NCI-H1092 treated with DMSO at 0.1 percent for 48 hours (cell line): ENCODE measurements at regions not wholly inside any gene's neighbourhood (a gene's known extent, or its start where the extent isn't known, plus 50 kb on each side); places are given as distances from the start of the nearest gene placed in this dataset.

ENCODE experiments used
- DNase-seq: peaks from one replicate; lab custom pipeline; 2025; lab: John Stamatoyannopoulos, UW

- no peak for DNase-seq
Measured at GRCh38 chr3:94512876-94513275, 450.0 kb downstream of the NSUN3 start.

- DNase-seq, result no peak
Measured at GRCh38 chr3:94513600-94513999, 450.7 kb downstream of the NSUN3 start.

GRCh38 chr3:94515983-94516382 lies 453.1 kb downstream of the NSUN3 start:
- no peak for DNase-seq

DNA sequence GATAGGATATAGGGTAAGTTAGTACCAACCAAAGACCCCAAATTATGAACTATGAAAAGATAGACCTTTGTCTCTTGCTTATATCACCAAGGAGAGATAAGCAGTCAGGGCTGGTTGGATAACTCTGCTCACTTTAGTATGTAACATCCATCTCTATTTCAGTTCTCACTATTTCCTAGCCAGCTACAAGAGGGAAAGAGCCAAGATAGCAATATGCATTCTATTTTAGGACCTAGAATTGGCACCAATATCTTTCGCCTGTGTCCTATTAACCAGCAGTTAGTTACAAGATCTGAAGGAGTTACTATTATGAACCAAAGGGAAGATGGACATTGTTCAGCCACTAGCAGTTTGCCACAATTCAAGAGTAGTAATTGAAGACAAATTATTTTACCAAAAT lies 457.5 kb downstream of the NSUN3 start:
- DNase-seq, result no peak

GRCh38 chr3:94522488-94522887 lies 459.6 kb downstream of the NSUN3 start:
- DNase-seq, result no peak

DNA sequence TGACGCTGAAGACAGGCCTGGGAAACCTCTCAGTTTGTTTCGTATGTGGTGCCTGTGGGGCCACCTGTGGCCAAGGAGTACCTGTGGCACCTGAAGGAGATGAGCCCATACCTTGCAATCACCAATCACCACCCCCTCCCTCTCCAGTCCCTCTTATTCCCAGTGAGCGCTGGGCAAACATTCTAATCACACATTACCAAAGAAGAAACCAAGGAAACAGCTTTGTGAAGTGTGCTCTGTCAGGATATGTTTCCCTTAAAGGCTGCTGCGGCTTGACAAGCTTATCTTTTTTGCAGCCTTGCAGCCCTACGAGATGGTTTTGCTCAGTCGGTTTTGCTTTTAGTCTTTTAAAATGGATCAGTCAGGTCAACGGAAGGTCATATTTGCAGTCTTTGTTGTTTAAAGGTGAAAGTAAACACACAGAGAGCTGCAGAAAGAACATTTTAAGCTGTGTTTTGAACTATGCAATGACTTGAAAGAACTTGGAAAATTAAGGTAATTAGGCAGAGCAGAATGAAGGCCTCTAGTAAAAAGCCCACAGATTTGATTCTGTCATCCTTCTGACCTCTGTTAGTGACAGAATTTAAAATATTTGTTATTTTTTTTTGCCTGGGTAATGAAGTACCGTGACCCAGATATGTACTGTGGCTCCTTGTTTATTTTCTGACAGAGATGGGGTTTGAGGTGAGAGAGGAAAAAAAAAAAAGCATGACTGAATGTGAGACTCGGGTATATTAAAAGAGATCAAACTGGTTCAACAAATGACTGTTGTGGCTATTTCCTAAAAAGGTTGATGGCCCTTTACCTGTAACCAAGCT lies 461.4 kb downstream of the NSUN3 start:
- DNase-seq, result peak; percentile 21

DNA sequence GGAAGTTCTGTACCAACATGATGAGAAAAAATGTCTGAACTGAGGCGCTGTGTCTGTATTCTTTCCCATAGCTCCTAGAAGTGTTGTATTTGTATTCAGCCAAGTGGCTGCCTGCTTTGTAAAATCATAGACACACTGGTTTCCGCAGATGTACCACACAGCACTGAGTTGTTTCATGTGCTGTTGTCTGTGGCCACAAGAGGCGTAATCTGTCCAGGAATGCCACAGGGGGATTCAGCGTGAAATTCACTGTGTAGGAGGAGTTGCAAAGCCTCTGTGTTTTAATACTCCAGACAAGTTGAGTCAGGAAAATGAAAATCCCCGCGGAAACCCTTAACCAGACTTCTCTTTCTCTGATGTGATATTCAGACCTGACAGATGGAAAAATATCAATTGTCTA lies 462.2 kb downstream of the NSUN3 start:
- peak; percentile 10 for DNase-seq

- no peak for DNase-seq
Measured at GRCh38 chr3:94529816-94530215, 467.0 kb downstream of the NSUN3 start.

- DNase-seq, result no peak
Measured at GRCh38 chr3:94532951-94533350, 470.1 kb downstream of the NSUN3 start.

GRCh38 chr3:94539937-94540336 lies 477.1 kb downstream of the NSUN3 start:
- DNase-seq, result no peak

- DNase-seq, result no peak
Measured at GRCh38 chr3:94543161-94543560, 480.3 kb downstream of the NSUN3 start.

GRCh38 chr3:94544131-94544789 lies 481.4 kb downstream of the NSUN3 start:
- no peak for DNase-seq

- no peak for DNase-seq
Measured at GRCh38 chr3:94548581-94549316, 485.9 kb downstream of the NSUN3 start.

DNA sequence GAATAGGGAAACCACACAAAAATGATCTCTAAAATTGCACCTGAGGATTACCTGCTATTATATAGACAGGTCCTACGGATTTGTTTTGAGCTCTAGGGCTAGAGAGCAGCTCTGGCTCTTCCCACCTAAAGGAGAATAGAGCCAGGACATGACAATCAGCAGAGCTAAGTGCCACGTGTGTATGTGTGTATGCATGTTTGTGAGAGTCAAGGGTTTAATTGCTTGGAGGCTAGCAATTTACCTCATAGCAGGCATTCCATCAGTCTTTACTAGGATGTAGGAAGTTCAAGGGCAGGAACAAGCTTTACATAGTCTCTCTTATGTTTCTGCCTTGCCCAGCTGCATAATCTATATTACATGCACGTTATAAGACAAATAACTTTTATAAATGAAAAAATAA lies 498.2 kb downstream of the NSUN3 start:
- no peak for DNase-seq

DNA sequence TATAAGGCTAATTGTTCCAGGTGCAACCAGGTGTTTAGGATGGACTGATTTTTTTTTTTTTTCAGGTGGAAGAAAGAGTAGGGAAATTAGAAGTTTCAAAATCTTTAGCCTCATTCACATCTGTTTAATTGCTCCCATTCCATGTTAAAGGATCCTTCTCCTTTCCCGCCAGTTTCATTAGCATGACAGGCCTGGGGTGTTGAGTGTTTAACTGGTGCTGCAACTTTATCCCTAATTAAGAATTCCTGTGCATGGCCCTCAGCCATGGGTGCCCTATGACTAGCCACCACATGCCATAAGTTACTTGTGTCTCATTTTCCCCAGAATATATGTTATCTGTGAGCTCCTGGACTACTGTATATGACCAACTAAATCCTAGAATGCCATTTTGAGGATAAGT lies 501.4 kb downstream of the NSUN3 start:
- DNase-seq, result no peak

GRCh38 chr3:94568041-94568440 lies 505.2 kb downstream of the NSUN3 start:
- no peak for DNase-seq

GRCh38 chr3:94573337-94573736 lies 510.5 kb downstream of the NSUN3 start:
- no peak for DNase-seq

DNA sequence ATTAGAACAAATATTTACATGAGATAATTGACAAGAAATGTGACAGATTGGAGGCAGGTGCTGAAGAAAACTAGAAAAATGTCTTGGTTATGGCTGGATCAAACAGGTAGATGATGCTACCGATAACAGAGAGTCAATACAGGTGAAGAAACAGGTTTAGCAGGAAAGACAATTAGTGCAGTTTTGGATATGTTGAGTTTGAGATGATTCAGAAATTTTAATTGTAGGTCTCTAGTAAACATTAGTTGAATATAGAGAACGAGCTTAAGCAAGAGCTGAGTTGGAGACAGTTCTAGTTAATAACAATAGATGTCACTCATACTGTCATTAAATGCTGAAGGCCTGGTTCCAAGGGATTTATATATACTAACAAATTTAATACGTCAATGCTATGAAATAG lies 524.4 kb downstream of the NSUN3 start:
- no peak for DNase-seq

DNA sequence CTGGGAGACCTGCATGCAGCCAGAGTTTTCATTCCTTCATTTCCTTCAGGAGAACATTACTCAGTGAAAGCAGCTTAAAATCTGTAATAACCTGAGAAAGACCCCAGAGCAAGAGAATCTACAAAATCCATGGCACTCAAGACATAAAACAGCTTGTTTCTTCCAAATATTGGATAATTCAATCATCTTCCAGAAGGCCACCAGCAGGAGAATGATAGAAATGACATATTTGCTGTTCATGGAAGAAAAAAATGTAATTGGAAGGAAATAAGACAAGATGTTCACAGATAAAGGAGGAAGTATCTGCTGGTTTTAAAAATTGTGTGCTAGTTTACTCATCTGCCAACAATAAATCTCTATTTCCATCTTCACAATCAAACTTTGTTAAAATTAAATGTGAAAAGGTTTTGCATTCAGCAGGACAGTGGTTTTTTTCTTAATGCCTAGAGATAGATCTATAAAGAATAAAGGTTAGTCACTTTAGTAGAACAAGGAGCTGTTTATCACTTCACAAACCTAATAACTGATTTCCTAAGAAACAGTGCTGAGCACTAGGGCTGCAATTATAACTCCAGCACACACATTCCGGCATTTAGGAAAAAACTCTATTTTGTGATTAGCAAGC lies 530.8 kb downstream of the NSUN3 start:
- no peak for DNase-seq

DNA sequence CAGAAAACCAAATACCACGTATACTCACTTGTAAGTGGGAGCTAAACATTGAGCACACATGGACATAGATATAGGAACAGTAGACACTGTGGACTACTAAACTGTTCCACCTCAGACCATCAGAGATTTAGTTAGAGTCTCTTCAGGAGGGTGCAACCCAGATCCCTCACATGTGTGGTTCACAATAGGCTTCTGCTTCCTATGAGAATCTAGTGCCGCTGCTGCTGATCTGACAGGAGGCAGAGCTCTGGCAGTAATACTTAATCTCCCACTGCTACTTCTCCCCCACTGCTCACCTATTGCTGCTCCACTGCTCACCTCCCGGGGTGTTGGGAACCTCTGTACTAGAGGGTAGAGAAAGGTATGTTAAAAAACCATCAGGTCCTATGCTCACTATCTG lies 533.3 kb downstream of the NSUN3 start:
- no peak for DNase-seq

- DNase-seq, result no peak
Measured at GRCh38 chr3:94596887-94597566, 534.2 kb downstream of the NSUN3 start.

GRCh38 chr3:94607778-94608177 lies 544.9 kb downstream of the NSUN3 start:
- no peak for DNase-seq
